GM12865 (cell line): ENCODE measurements at regions not wholly inside any gene's neighbourhood (a gene's known extent, or its start where the extent isn't known, plus 50 kb on each side); places are given as distances from the start of the nearest gene placed in this dataset.

ENCODE experiments used
- DNase-seq: peaks from one replicate; pipeline ENCODE4 v3.0.0; 2010; ENCODE audit warnings: low read depth
- H3K4me3 ChIP-seq: 2 replicates; pipeline ENCODE4 v1.5.1; 2011; ENCODE audit warnings: mild to moderate bottlenecking, low read depth, low read length, control low read depth
- CTCF ChIP-seq: IDR thresholded peaks from 2 replicates; pipeline ENCODE4 v1.5.1; 2011; ENCODE audit warnings: low read length, control low read depth, low read depth, inconsistent platforms; ENCODE audit not compliant: insufficient read depth; ENCODE audit errors: missing control alignments

DNA sequence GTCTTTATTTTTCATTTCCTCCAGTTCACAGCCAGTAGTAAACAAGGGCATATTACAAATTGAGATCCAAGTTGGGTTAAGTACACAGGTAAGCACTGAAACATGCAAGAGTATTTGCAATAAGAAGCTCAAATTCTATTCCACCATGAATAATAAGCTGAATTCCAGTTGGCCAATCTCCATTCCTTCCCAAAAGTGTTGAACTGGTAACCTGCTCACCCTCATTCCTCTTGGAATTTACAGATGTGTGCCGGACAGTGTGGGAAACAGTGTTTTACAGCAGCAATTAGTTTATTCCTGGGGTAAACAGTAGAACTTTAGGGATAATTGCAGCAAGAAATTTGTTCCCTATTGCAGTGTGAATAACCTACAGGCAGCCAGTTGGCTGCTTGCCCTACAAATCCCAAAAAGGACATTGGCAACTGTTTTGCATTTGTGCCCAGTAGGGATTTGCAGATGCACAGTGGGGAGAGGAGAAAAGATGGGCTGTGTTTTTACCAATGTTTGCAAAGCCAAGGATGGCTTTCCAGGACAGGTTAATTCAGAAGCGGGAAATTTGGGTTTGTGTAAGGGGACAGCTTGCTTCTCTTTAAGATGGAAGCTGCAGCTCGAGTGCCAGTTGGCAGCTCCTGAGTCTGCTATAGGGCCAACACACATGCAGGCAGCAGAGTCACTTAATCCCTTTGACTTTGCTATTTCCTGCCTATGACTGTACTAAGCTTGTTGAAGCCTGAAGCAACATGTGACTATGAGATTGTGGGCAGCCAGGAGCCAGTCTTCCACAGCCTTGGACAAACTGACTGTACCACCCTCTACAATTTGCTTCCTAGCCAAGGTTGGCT, 318.9 kb downstream of the MAP2K6 start:
- no peak overlapping the region for H3K4me3 ChIP-seq
- no peak for DNase-seq
- TF ChIP-seq CTCF, result no peak

DNA sequence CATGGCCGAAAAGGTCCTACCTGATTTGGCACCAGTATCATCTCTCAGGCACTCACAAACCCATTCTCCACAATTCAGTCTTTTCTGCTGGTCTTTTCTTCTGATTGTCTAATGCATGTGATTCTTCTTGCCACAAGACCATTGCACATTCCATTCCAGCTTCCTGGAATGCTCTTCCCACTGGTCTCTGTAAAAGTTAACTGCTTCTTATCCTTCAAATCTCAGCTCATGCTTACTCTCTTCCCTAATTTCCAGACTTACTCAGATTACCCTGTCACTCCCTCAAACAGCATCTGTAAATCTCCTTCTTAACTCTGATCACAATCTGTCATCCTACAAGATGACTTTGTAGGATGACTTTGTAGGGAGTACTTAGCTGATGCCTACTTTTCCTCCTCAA, 320.2 kb downstream of the MAP2K6 start:
- DNase-seq, result no peak
- TF ChIP-seq CTCF, result no peak

DNA sequence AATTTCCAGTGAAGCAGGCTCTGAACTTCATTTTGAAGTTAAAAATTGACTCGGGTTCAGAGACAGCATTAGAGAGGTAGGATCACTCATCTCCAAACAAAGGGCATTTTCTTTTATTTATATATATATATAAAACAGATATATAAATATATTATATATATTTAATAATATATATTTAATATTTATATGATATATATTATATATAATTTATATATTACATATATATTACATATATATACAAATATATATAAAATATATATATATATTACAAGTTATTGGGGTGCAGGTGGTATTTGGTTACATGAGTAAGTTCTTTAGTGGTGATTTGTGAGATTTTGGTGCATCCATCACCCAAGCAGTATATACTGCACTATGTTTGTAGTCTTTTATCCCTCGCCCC, 320.8 kb downstream of the MAP2K6 start:
- H3K4me3 ChIP-seq, result no peak overlapping the region
- TF ChIP-seq CTCF, result no peak
- no peak for DNase-seq

More for the DNA sequence above, 320.2 kb downstream of the MAP2K6 start:
- H3K4me3 ChIP-seq, result no peak overlapping the region

- no peak for TF ChIP-seq CTCF
Observed at GRCh38 chr17:69743091-69743490, 328.6 kb downstream of the MAP2K6 start.

DNA sequence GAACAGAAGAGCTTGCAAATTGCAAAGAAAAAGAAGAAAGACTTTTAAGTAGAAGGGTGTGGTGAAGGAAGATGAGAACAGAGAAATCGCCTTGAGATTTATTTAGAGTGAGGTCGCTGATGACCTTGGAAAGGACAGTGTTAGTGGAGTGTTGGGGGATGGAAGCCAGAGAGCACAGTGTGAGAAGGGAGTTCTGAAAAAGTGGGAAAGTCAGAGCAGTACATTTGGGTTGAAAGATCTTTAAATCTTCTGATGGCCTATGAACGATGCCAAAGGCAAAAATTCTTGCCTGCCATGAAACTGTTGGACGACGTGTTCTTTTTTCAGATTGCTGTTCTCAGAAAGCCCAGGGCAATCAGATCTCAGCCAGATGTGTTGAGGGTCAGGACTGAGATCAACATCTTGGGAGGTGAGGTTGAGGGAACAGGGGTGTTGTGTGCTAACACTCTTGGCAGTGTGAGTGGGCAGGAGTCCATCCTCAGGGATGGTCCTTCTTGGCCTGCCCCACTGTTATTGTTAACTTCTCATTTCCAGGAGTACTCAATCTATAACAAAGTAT, 330.1 kb downstream of the MAP2K6 start:
- TF ChIP-seq CTCF, result no peak
- no peak for DNase-seq

More at GRCh38 chr17:69743091-69743490, 328.6 kb downstream of the MAP2K6 start:
- no peak for DNase-seq
- no peak overlapping the region for H3K4me3 ChIP-seq

DNA sequence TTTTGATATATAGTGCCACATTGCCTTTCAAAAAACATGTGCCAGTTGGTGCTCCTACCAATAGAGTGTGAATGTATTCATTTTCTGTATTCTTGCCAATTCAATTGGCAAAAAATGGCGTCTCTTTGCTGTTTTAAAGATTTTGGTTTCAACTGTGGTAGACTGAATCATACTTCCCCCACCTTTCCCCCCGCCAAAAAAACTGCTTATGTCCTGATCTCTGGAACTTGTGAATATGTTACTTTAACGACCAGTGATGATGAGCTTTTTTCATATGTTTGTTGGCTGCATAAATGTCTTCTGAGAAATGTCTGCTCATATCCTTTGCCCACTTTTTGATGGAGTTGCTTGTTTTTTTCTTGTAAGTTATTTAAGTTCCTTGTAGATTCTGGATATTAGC, 325.1 kb upstream of the KCNJ16 start:
- no peak overlapping the region for H3K4me3 ChIP-seq
- TF ChIP-seq CTCF, result no peak
- no peak for DNase-seq

More for the DNA sequence above, 330.1 kb downstream of the MAP2K6 start:
- H3K4me3 ChIP-seq, result no peak overlapping the region
